IgD-negative memory B cell (primary cell): ENCODE measurements at regions not wholly inside any gene's neighbourhood (a gene's known extent, or its start where the extent isn't known, plus 50 kb on each side); places are given as distances from the start of the nearest gene placed in this dataset.
"Not testable (repeated sequence)": the region's sequence is repeated elsewhere in the genome, so short reads cannot be mapped to it uniquely, and the experiment has no call there.

Experiments used
- H3K27ac Mint-ChIP-seq, 3 donors: one replicate each; pipeline ENCODE4 v1.8.0; 2020 to 2022; ENCODE audit warnings: mild to moderate bottlenecking in 3 of 3, mixed read lengths in 3 of 3, moderate library complexity in 1 of 3
- H3K27me3 Mint-ChIP-seq: one replicate; pipeline ENCODE4 v1.8.0; 2021; ENCODE audit warnings: mixed read lengths
- H3K36me3 Mint-ChIP-seq: one replicate; pipeline ENCODE4 v1.8.0; 2020; ENCODE audit warnings: mild to moderate bottlenecking, mixed read lengths
- H3K4me1 Mint-ChIP-seq, 3 donors: one replicate each; pipeline ENCODE4 v1.8.0; 2020 to 2022; ENCODE audit warnings: mixed read lengths in 3 of 3, mild to moderate bottlenecking in 1 of 3
- H3K4me3 Mint-ChIP-seq, 4 donors: one replicate each; pipeline ENCODE4 v1.8.0; 2020 to 2022; ENCODE audit warnings: mild to moderate bottlenecking in 4 of 4, mixed read lengths in 4 of 4, moderate library complexity in 3 of 4
- H3K9me3 Mint-ChIP-seq, 3 donors: one replicate each; pipeline ENCODE4 v1.8.0; 2020 to 2021; ENCODE audit warnings: mixed read lengths in 3 of 3, mild to moderate bottlenecking in 1 of 3

DNA sequence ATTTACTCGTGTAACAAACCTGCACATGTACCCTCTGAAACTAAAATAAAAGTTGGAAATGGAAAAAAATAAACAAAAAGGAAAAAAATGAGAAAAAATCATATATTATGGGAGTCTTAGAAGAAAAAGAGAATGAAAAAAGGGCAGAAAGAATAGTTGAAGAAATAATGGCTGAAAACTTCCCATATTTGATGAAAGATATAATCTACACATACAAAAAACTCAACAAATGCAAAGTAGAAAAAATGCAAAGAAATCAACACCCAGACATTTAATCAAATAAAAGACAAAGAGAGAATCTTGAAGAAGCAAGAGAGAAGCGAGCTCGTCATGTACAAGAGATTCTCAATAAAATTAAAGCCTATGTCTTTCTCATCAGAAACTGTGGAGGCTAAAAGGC is 73.8 kb downstream of the SLC25A46 start:
- H3K4me1 Mint-ChIP-seq, result peaks cover 0 to 2% (median 0%) of the 10 kb centered on the region in 3 donors
- no peaks in the 10 kb centered on the region for H3K27me3 Mint-ChIP-seq
- H3K4me3 Mint-ChIP-seq, result no peak overlapping the region
- H3K27ac Mint-ChIP-seq, result no peak overlapping the region
- H3K36me3 Mint-ChIP-seq, result no peaks in the 10 kb centered on the region
- H3K9me3 Mint-ChIP-seq, result peaks cover 0 to 6% (median 0%) of the 10 kb centered on the region in 3 donors

DNA sequence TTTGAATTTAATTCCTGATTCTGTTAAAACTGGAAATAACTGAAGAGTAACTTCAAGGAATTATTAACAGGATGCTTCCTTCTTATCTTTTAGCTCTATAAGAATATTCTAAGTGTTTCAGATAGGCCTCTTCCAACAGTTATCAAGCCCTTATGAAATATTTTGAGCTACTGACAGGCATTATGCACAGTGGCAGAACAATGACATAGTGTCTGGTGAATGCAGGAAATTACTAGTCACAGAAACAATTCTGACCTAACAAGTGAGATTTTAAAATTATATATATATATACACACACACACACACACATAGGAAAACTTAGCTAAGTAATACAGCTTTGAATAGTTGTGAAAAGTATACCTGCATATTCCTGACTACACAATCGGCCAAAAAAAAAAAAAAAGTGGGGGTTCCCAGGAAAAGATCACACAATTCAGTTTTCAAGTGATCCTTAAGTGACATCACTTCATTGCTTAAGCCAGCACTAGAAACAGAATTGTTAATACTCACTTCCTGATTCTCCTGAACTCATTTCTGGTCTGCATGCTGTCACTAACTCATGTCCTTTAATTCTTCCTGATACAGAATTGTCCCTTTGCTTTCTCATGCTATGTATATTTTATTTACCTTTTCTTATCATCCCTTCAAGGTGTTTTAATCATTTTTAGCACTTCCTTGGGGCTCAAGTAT is 77.3 kb downstream of the SLC25A46 start:
- Mint-ChIP-seq H3K27ac (no peak overlapping the region), H3K4me1 (peaks cover 0 to 2% (median 0%) of the 10 kb centered on the region in 3 donors), H3K9me3 (peaks cover 0 to 6% (median 0%) of the 10 kb centered on the region in 3 donors), H3K4me3 (no peak overlapping the region), H3K36me3 (no peaks in the 10 kb centered on the region), H3K27me3 (no peaks in the 10 kb centered on the region)

DNA sequence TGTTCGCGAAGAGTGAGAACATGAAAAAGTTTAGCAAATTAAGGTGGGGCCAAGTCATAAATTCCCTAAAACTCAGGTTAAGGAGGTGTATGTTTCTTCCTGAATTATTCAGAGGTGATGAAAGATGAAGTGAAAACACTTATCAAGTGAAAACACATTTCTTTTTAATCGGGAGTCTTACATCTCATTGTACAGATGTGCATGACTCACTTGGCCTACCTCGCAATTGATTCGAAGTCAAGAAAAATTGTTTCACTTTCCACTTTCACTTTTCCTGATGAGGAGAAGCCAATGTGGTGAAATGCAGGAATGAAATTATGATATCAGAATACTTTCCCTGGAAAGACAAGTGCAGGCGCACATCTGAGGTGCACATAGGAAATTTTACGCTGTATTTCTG is 78.7 kb downstream of the SLC25A46 start:
- Mint-ChIP-seq H3K36me3 (no peaks in the 10 kb centered on the region), H3K9me3 (peaks cover 0 to 4% (median 0%) of the 10 kb centered on the region in 3 donors), H3K27me3 (no peaks in the 10 kb centered on the region), H3K27ac (no peak overlapping the region), H3K4me1 (peaks cover 0 to 2% (median 0%) of the 10 kb centered on the region in 3 donors), H3K4me3 (no peak overlapping the region)

DNA sequence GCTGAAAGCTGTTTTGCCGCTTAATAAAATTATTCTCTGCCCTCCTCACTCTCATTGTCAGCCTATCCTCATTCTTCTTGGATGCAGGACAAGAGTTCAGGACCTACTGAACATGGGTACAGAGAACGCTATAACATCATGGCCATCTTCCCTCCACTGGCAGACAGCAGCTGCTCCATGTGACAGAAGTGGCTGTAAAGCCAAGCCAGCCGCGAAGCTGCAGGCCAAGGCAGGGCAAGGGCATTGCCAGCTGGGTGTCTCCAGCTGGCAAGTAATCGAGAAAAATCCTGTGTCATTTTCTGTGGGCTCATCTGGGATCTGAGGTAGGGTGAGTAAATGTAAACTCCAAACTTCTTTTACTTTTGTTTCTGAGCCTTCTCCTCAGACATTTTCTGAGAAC is 84.8 kb downstream of the SLC25A46 start:
- Mint-ChIP-seq H3K4me3 (no peak overlapping the region), H3K36me3 (no peaks in the 10 kb centered on the region), H3K27ac (no peak overlapping the region), H3K9me3 (peaks cover 4 to 15% (median 8%) of the 10 kb centered on the region in 3 donors), H3K27me3 (peaks cover 3% of the 10 kb centered on the region), H3K4me1 (peaks cover 0 to 2% (median 0%) of the 10 kb centered on the region in 3 donors)

DNA sequence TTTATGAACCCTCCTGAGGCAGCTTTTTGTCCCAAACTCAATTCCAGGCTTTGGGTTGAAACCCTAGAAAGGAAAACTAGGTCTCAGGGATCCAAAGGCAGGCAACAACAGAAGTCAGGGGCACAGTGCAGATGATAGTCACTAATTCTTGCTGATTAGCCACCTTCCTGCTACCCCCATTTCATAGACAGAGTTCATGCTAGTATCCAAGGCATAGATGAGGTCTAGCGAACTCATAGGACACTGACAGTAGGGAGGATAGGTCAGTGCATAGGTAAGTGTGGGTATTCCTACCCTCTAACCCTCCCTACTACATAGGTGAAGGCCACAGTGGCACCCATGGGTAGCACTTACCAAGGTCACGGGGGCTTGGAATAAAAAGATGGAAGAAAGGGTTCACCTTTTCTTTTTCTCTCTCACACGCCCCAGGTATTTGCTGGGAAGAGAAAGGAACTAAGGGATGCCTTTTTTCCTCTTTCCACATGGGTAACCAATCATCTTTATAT is 86.2 kb downstream of the SLC25A46 start:
- Mint-ChIP-seq H3K4me1 (peaks cover 0 to 2% (median 0%) of the 10 kb centered on the region in 3 donors), H3K27me3 (peaks cover 3% of the 10 kb centered on the region), H3K4me3 (no peak overlapping the region), H3K36me3 (no peaks in the 10 kb centered on the region), H3K9me3 (peaks cover 4 to 18% (median 8%) of the 10 kb centered on the region in 3 donors), H3K27ac (no peak overlapping the region)

DNA sequence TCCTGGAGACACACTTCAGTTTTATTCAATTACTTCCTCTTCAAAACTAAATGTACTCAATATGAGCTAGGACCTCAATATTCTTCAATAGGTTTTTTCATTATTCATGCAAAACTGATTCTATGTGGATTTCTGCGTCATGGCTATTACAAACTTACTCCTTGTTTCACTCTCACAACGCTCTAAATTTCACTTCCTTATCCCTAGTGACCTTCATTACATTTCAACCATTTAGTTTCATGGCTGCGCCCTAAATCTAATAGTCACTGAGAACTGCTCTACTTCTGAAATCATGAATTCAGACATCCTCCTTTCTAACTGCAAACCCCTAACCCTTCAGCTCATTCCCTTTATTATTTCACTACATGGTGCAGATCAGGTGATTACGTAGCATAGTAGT is 93.9 kb downstream of the SLC25A46 start:
- no peaks in the 10 kb centered on the region for H3K4me1 Mint-ChIP-seq
- H3K36me3 Mint-ChIP-seq, result no peaks in the 10 kb centered on the region
- H3K27ac Mint-ChIP-seq, result no peak overlapping the region
- no peak overlapping the region for H3K4me3 Mint-ChIP-seq
- peaks cover 4 to 7% (median 5%) of the 10 kb centered on the region in 3 donors for H3K9me3 Mint-ChIP-seq
- H3K27me3 Mint-ChIP-seq, result no peaks in the 10 kb centered on the region

DNA sequence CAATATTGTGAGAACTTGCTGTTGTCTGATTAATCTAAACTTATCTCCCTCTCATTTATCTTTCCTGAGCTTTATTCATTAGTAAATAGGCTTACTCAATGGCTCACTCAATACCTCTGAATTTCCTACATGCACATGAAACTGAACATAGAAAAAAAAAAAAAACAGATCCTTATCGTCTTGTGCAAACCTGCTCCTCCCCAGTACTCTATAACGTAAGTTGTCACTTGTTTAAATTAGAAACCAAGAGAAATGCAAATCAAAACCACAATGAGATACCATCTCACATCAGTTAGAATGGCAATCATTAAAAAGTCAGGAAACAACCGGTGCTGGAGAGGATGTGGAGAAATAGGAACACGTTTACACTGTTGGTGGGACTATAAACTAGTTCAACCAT is 96.1 kb downstream of the SLC25A46 start:
- H3K4me1 Mint-ChIP-seq, H3K4me3 Mint-ChIP-seq, H3K9me3 Mint-ChIP-seq, H3K27me3 Mint-ChIP-seq, H3K36me3 Mint-ChIP-seq: not testable (repeated sequence)
- peak overlapping the region in 1 of 3 donors; percentile 6 for H3K27ac Mint-ChIP-seq

DNA sequence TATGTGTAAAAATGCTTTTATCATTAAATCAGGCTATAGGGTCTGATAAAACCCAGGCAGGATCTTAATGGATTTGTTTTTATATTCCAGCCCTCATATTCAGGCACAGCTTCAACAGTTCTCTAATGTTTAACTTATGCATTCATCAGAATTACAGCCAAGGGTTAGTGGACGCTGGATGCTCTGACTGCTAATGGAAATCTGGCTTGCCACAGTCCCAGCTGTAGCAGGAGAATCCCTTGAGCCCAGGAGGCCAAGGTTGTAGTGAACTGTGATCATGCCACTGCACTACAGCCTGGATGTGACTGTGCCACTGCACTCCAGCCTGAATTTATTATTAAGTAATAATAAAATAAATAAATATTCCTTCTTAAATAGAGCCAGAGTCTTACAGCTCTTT is 98.0 kb downstream of the SLC25A46 start:
- no peaks in the 10 kb centered on the region for H3K4me1 Mint-ChIP-seq

DNA sequence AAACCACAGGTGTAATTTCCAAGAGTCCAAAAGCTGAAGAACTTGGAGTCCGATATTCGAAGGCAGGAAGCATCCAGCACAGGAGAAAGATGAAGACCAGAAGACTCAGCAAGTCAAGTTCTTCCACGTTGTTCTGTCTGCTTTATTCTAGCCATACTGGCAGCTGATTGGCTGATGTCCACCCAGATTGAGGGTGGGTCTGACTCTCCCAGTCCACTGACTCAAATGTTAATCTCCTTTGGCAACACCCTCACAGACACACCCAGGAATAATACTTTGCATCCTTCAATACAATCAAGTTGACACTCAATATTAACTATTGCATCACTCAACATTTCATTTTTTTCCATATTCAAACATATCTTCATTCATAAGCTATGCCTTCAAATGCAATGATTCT is 99.5 kb downstream of the SLC25A46 start:
- H3K4me3 Mint-ChIP-seq, H3K9me3 Mint-ChIP-seq, H3K27me3 Mint-ChIP-seq, H3K27ac Mint-ChIP-seq, H3K4me1 Mint-ChIP-seq, H3K36me3 Mint-ChIP-seq: not testable (repeated sequence)

More for the DNA sequence above, 98.0 kb downstream of the SLC25A46 start:
- H3K27ac Mint-ChIP-seq, result no peak overlapping the region
- H3K36me3 Mint-ChIP-seq, result no peaks in the 10 kb centered on the region
- no peak overlapping the region for H3K4me3 Mint-ChIP-seq
- H3K9me3 Mint-ChIP-seq, result peaks cover 4 to 5% (median 4%) of the 10 kb centered on the region in 3 donors
- peaks cover 3% of the 10 kb centered on the region for H3K27me3 Mint-ChIP-seq

DNA sequence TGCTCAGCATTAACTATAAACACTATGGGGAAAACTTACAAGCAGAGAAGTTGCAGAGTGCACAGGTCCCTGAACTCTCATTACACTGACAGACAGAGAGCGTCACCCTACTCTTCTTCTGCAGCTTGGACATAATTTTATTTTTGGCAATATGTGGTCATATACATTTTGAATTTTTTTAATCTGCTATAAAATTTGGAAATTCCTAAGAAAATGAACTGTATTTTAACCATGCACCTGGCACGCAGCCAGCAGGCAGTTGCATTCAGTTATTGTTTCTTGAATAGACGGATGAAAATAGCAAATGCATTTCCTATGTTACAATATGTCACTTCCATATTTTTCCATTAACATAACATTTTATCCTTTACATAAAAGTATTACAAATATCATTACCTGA is 100.2 kb downstream of the SLC25A46 start:
- Mint-ChIP-seq H3K27ac (no peak overlapping the region), H3K4me1 (no peaks in the 10 kb centered on the region), H3K4me3 (no peak overlapping the region), H3K36me3 (no peaks in the 10 kb centered on the region), H3K9me3 (peaks cover 4 to 5% (median 4%) of the 10 kb centered on the region in 3 donors), H3K27me3 (peaks cover 3% of the 10 kb centered on the region)

DNA sequence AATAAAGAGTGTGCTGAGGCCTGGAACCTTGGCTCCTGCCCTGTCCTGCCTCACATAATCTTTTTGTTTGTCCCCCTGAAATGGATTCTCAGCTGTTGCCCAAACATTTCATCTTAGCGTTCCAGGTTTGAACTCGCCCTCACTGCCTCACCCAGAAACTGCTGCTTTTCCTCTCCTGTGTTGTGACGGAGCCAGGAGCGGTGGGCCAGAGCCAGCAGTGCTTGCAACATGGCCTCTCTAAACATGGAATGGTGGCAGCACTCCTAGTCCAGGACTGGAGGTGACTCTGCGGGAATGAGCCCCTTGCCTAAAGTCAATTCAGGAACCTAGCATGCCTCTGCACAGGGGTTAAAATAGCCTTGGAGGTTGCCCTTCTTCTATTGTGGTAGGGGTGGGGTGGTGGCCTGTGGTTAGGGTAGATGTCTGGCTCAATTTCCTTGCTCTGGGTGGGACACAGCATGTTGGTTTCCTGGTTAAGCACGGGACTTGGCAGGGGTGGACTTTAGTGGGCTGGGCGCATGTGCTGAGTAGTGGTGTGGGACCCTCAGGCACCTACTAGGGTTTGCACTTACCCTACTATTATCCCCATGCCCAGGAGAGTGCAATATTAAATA is 101.6 kb downstream of the SLC25A46 start:
- Mint-ChIP-seq H3K36me3 (no peaks in the 10 kb centered on the region), H3K4me1 (no peaks in the 10 kb centered on the region), H3K27ac (no peak overlapping the region), H3K27me3 (peaks cover 3% of the 10 kb centered on the region), H3K9me3 (peaks cover 4 to 5% (median 4%) of the 10 kb centered on the region in 3 donors), H3K4me3 (no peak overlapping the region)

DNA sequence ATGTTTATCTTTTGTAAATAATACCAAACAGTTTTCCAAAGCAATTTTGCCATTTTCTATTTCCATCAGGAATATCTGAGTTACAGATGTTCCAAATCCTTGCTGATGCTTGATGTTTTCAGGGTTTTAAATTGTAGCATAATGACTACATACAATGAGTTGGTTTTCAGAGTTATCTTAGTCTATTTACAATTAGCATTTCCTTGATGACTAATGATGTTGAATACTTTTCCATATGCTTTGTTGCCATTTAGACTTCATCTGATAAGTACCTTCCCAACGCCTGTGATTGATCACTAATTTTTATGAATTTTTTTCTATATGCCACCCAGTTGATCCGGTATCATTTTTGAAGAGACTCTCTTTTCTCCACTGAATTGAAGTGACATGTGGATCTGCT is 102.3 kb downstream of the SLC25A46 start:
- peaks cover 3% of the 10 kb centered on the region for H3K27me3 Mint-ChIP-seq
- no peak overlapping the region for H3K4me3 Mint-ChIP-seq
- peaks cover 0 to 2% (median 2%) of the 10 kb centered on the region in 3 donors for H3K9me3 Mint-ChIP-seq
- no peaks in the 10 kb centered on the region for H3K36me3 Mint-ChIP-seq
- no peak overlapping the region for H3K27ac Mint-ChIP-seq
- H3K4me1 Mint-ChIP-seq, result no peaks in the 10 kb centered on the region

DNA sequence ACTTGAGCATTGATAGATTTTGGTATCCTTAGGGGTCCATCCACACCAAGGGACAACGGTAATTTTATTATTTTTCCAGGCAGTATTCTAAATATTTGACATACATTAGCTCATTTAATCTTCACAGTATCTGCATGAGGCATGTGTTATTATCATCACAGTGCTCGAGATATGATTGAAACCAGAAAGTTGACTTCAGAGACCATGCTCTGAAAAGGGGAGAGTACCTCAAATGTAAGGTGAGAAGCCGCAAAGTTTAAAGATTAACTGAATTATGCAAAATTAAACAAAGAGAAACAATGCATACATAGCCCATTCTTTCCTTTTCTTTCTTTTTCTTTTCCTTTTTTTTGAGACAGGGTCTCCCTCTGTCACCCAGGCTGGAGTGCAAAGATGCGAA is 104.1 kb downstream of the SLC25A46 start:
- Mint-ChIP-seq H3K4me1 (no peaks in the 10 kb centered on the region), H3K9me3 (peaks cover 0 to 5% (median 2%) of the 10 kb centered on the region in 3 donors), H3K4me3 (no peak overlapping the region), H3K27ac (no peak overlapping the region), H3K27me3 (peaks cover 3% of the 10 kb centered on the region), H3K36me3 (no peaks in the 10 kb centered on the region)

DNA sequence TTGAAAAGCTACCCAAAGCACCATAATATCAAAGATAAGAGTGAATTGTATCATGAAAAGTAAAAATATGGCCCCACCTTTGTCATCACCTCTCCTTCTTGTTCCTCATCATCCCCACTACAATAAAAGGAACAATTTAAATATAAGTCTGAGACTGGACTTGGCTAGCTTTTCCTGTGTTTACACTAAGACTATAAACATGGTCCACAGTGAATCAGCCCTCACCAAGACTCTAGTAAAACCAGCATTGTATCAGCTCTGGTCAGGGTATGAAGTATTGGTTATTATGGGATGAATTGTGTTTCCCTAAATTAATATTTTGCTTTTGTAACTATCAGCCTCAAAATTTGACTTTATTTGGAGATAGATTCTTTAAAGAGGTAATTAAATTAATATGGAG is 105.4 kb downstream of the SLC25A46 start:
- no peaks in the 10 kb centered on the region for H3K4me1 Mint-ChIP-seq
- H3K4me3 Mint-ChIP-seq, result no peak overlapping the region
- no peak overlapping the region for H3K27ac Mint-ChIP-seq
- H3K27me3 Mint-ChIP-seq, result peaks cover 3% of the 10 kb centered on the region
- H3K36me3 Mint-ChIP-seq, result no peaks in the 10 kb centered on the region
- H3K9me3 Mint-ChIP-seq, result peaks cover 2 to 6% (median 2%) of the 10 kb centered on the region in 3 donors

DNA sequence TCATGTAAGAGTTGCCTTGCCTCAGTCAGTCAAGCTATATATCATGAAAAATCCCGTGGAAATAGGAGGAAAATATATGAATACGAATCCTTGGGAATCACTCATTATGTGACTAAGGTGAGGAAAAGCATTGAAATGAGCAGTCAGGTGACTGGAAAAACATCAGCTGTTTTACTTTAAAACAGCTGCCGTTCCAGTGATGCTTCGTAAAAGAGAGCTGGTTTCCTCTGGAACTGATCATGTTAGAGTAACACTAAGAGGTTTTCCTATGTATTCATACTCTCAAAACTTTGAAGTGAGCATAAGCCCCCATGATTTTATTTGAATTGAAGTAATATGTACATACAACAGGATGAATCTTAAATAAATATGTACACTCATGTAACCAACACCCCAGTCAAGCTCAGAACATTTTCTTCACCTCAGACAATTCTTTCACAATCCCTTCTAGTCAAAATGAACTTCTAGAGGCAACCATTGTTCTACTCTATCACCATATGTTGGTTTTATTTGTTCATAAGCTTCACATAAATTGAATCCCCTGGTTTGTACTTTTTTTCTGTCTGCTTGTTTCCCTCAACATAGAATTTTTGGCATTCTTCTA is 107.7 kb downstream of the SLC25A46 start:
- Mint-ChIP-seq H3K4me1 (no peaks in the 10 kb centered on the region), H3K36me3 (no peaks in the 10 kb centered on the region), H3K27me3 (no peaks in the 10 kb centered on the region), H3K9me3 (peaks cover 2 to 6% (median 4%) of the 10 kb centered on the region in 3 donors), H3K27ac (no peak overlapping the region), H3K4me3 (no peak overlapping the region)
